ENCODE measurements at regions not wholly inside any gene's neighbourhood (a gene's known extent, or its start where the extent isn't known, plus 50 kb on each side); places are given as distances from the start of the nearest gene placed in this dataset.

GRCh38 chr2:20914087-20914486 is 91.2 kb upstream of the LDAH start:
- Histone ChIP-seq H3K9ac (ENCODE audit: insufficient read length, low read depth) (no peak overlapping the region), H3K4me1 (ENCODE audit: insufficient read depth, insufficient read length) (peaks cover 4% of the 10 kb centered on the region), H3K4me3 (ENCODE audit: insufficient read length, low read depth) (no peak overlapping the region), H3K9me3 (ENCODE audit: insufficient read depth, low read length) (no peaks in the 10 kb centered on the region), H3K36me3 (ENCODE audit: insufficient read depth, insufficient read length, low read length) (no peaks in the 10 kb centered on the region), H3K27me3 (ENCODE audit: insufficient read depth, insufficient read length) (no peaks in the 10 kb centered on the region)
- DNase-seq (ENCODE audit: low read depth, low spot score) = no peak
- TF ChIP-seq ZNF274 (IDR thresholded peaks at IDR 0.05; ENCODE audit: low read depth, low read length) (no peak), YY1 (IDR thresholded peaks at IDR 0.05; ENCODE audit: insufficient read depth, insufficient read length) (no peak), SUZ12 (IDR thresholded peaks at IDR 0.05; ENCODE audit: extremely low read depth, insufficient read depth, insufficient read length) (no peak)

- TF ChIP-seq ZNF274 (IDR thresholded peaks at IDR 0.05; ENCODE audit: low read depth, low read length) = no peak
- TF ChIP-seq SUZ12 (IDR thresholded peaks at IDR 0.05; ENCODE audit: extremely low read depth, insufficient read depth, insufficient read length) = no peak
- TF ChIP-seq YY1 (IDR thresholded peaks at IDR 0.05; ENCODE audit: insufficient read depth, insufficient read length) = no peak
- H3K27me3 ChIP-seq (ENCODE audit: insufficient read depth, insufficient read length) = no peaks in the 10 kb centered on the region
- DNase-seq (ENCODE audit: low read depth, low spot score) = no peak
- no peaks in the 10 kb centered on the region for H3K36me3 ChIP-seq (ENCODE audit: insufficient read depth, insufficient read length, low read length)
- H3K9me3 ChIP-seq (ENCODE audit: insufficient read depth, low read length) = no peaks in the 10 kb centered on the region
- H3K4me1 ChIP-seq (ENCODE audit: insufficient read depth, insufficient read length) = peaks cover 4% of the 10 kb centered on the region
- no peak overlapping the region for H3K9ac ChIP-seq (ENCODE audit: insufficient read length, low read depth)
- H3K4me3 ChIP-seq (ENCODE audit: insufficient read length, low read depth) = no peak overlapping the region
Observed at GRCh38 chr2:20913491-20913890, 90.6 kb upstream of the LDAH start.

GRCh38 chr2:20900052-20900636 is 77.2 kb upstream of the LDAH start:
- no peak overlapping the region for H3K4me3 ChIP-seq (ENCODE audit: insufficient read length, low read depth)
- TF ChIP-seq YY1 (IDR thresholded peaks at IDR 0.05; ENCODE audit: insufficient read depth, insufficient read length) (no peak), SUZ12 (IDR thresholded peaks at IDR 0.05; ENCODE audit: extremely low read depth, insufficient read depth, insufficient read length) (no peak), ZNF274 (IDR thresholded peaks at IDR 0.05; ENCODE audit: low read depth, low read length) (no peak)
- no peaks in the 10 kb centered on the region for H3K9me3 ChIP-seq (ENCODE audit: insufficient read depth, low read length)
- H3K9ac ChIP-seq (ENCODE audit: insufficient read length, low read depth) = no peak overlapping the region
- H3K36me3 ChIP-seq (ENCODE audit: insufficient read depth, insufficient read length, low read length) = no peaks in the 10 kb centered on the region
- no peaks in the 10 kb centered on the region for H3K27me3 ChIP-seq (ENCODE audit: insufficient read depth, insufficient read length)
- DNase-seq (ENCODE audit: low read depth, low spot score) = no peak
- no peaks in the 10 kb centered on the region for H3K4me1 ChIP-seq (ENCODE audit: insufficient read depth, insufficient read length)

GRCh38 chr2:20897874-20898453 is 75.1 kb upstream of the LDAH start:
- H3K27me3 ChIP-seq (ENCODE audit: insufficient read depth, insufficient read length) = no peaks in the 10 kb centered on the region
- no peak for DNase-seq (ENCODE audit: low read depth, low spot score)
- no peak overlapping the region for H3K9ac ChIP-seq (ENCODE audit: insufficient read length, low read depth)

GRCh38 chr2:20897047-20897446 is 74.1 kb upstream of the LDAH start:
- no peaks in the 10 kb centered on the region for H3K36me3 ChIP-seq (ENCODE audit: insufficient read depth, insufficient read length, low read length)
- no peaks in the 10 kb centered on the region for H3K27me3 ChIP-seq (ENCODE audit: insufficient read depth, insufficient read length)
- no peak for DNase-seq (ENCODE audit: low read depth, low spot score)
- H3K9me3 ChIP-seq (ENCODE audit: insufficient read depth, low read length) = no peaks in the 10 kb centered on the region
- H3K4me1 ChIP-seq (ENCODE audit: insufficient read depth, insufficient read length) = no peaks in the 10 kb centered on the region
- H3K4me3 ChIP-seq (ENCODE audit: insufficient read length, low read depth) = no peak overlapping the region
- no peak overlapping the region for H3K9ac ChIP-seq (ENCODE audit: insufficient read length, low read depth)
- TF ChIP-seq ZNF274 (IDR thresholded peaks at IDR 0.05; ENCODE audit: low read depth, low read length) = no peak
- TF ChIP-seq YY1 (IDR thresholded peaks at IDR 0.05; ENCODE audit: insufficient read depth, insufficient read length) = no peak
- TF ChIP-seq SUZ12 (IDR thresholded peaks at IDR 0.05; ENCODE audit: extremely low read depth, insufficient read depth, insufficient read length) = no peak

More at GRCh38 chr2:20897874-20898453, 75.1 kb upstream of the LDAH start:
- TF ChIP-seq ZNF274 (IDR thresholded peaks at IDR 0.05; ENCODE audit: low read depth, low read length) (no peak), SUZ12 (IDR thresholded peaks at IDR 0.05; ENCODE audit: extremely low read depth, insufficient read depth, insufficient read length) (no peak), YY1 (IDR thresholded peaks at IDR 0.05; ENCODE audit: insufficient read depth, insufficient read length) (no peak)
- no peaks in the 10 kb centered on the region for H3K36me3 ChIP-seq (ENCODE audit: insufficient read depth, insufficient read length, low read length)
- H3K9me3 ChIP-seq (ENCODE audit: insufficient read depth, low read length) = no peaks in the 10 kb centered on the region
- H3K4me3 ChIP-seq (ENCODE audit: insufficient read length, low read depth) = no peak overlapping the region
- H3K4me1 ChIP-seq (ENCODE audit: insufficient read depth, insufficient read length) = no peaks in the 10 kb centered on the region

GRCh38 chr2:20884829-20885228 is 61.9 kb upstream of the LDAH start:
- DNase-seq (ENCODE audit: low read depth, low spot score) = no peak
- H3K9me3 ChIP-seq (ENCODE audit: insufficient read depth, low read length) = peaks cover 12% of the 10 kb centered on the region; the same call in 1 of the 2 replicates
- H3K4me1 ChIP-seq (ENCODE audit: insufficient read depth, insufficient read length) = no peaks in the 10 kb centered on the region
- no peak overlapping the region for H3K4me3 ChIP-seq (ENCODE audit: insufficient read length, low read depth)
- no peak for TF ChIP-seq YY1 (IDR thresholded peaks at IDR 0.05; ENCODE audit: insufficient read depth, insufficient read length)
- no peak for TF ChIP-seq SUZ12 (IDR thresholded peaks at IDR 0.05; ENCODE audit: extremely low read depth, insufficient read depth, insufficient read length)
- TF ChIP-seq ZNF274 (IDR thresholded peaks at IDR 0.05; ENCODE audit: low read depth, low read length) = no peak
- no peak overlapping the region for H3K9ac ChIP-seq (ENCODE audit: insufficient read length, low read depth)
- no peaks in the 10 kb centered on the region for H3K36me3 ChIP-seq (ENCODE audit: insufficient read depth, insufficient read length, low read length)
- H3K27me3 ChIP-seq (ENCODE audit: insufficient read depth, insufficient read length) = no peaks in the 10 kb centered on the region

GRCh38 chr2:20882466-20883170 is 59.7 kb upstream of the LDAH start:
- H3K9ac ChIP-seq (ENCODE audit: insufficient read length, low read depth) = no peak overlapping the region
- TF ChIP-seq YY1 (IDR thresholded peaks at IDR 0.05; ENCODE audit: insufficient read depth, insufficient read length) (no peak), ZNF274 (IDR thresholded peaks at IDR 0.05; ENCODE audit: low read depth, low read length) (no peak)
- H3K9me3 ChIP-seq (ENCODE audit: insufficient read depth, low read length) = peaks cover 20% of the 10 kb centered on the region; the same call in 1 of the 2 replicates
- no peak overlapping the region for H3K4me3 ChIP-seq (ENCODE audit: insufficient read length, low read depth)
- H3K27me3 ChIP-seq (ENCODE audit: insufficient read depth, insufficient read length) = no peaks in the 10 kb centered on the region
- H3K4me1 ChIP-seq (ENCODE audit: insufficient read depth, insufficient read length) = no peaks in the 10 kb centered on the region
- DNase-seq (ENCODE audit: low read depth, low spot score) = no peak
- H3K36me3 ChIP-seq (ENCODE audit: insufficient read depth, insufficient read length, low read length) = no peaks in the 10 kb centered on the region
